Natural killer cell (primary cell): ENCODE measurements at regions not wholly inside any gene's neighbourhood (a gene's known extent, or its start where the extent isn't known, plus 50 kb on each side); places are given as distances from the start of the nearest gene placed in this dataset.

Experiments
- ATAC-seq, 3 donors: fragments of 150-1000 bp in 2 of 3; fragments of 200-7000 bp in 1 of 3; cut with Tn5 transposase; 1 replicate in 1 of 3; 2 replicates in 2 of 3; pipeline ENCODE4 v1.10.0; 2021; ENCODE audit warnings: mild to moderate bottlenecking in 2 of 3, moderate library complexity in 2 of 3
- DNase-seq, 2 donors: peaks; one replicate each; pipeline versions ENCODE4 v3.0.0 to v3.0.0-alpha.2; 2013 to 2021; ENCODE audit warnings: mixed read lengths in 1 of 2
- H3K27ac ChIP-seq: one replicate; pipeline ENCODE4 v1.5.1; 2013; ENCODE audit warnings: mild to moderate bottlenecking, low read length
- H3K27me3 ChIP-seq: one replicate; pipeline ENCODE4 v1.6.1; 2013; ENCODE audit warnings: low read length; ENCODE audit not compliant: control insufficient read depth, insufficient read depth
- H3K36me3 ChIP-seq: one replicate; pipeline ENCODE4 v1.6.1; 2013; ENCODE audit warnings: low read length; ENCODE audit not compliant: control insufficient read depth, insufficient read depth
- H3K4me1 ChIP-seq: one replicate; pipeline ENCODE4 v1.6.1; 2013; ENCODE audit warnings: low read length; ENCODE audit not compliant: control insufficient read depth, insufficient read depth
- H3K4me3 ChIP-seq: one replicate; pipeline ENCODE4 v1.5.1; 2013; ENCODE audit warnings: low read length
- H3K9me3 ChIP-seq: one replicate; pipeline ENCODE4 v1.6.1; 2013; ENCODE audit warnings: low read length; ENCODE audit not compliant: control insufficient read depth, insufficient read depth
- H3K27ac Mint-ChIP-seq, 2 donors: one replicate each; pipeline ENCODE4 v1.8.0; 2022; ENCODE audit warnings: mild to moderate bottlenecking in 2 of 2, mixed read lengths in 2 of 2, moderate library complexity in 1 of 2
- H3K27me3 Mint-ChIP-seq, 2 donors: one replicate each; pipeline ENCODE4 v1.8.0; 2022; ENCODE audit warnings: low read depth in 2 of 2, mixed read lengths in 2 of 2
- H3K36me3 Mint-ChIP-seq: one replicate; pipeline ENCODE4 v1.8.0; 2022; ENCODE audit warnings: mixed read lengths
- H3K4me1 Mint-ChIP-seq, 2 donors: one replicate each; pipeline ENCODE4 v1.8.0; 2022; ENCODE audit warnings: mixed read lengths in 2 of 2
- H3K4me3 Mint-ChIP-seq: one replicate; pipeline ENCODE4 v1.8.0; 2022; ENCODE audit warnings: mild to moderate bottlenecking, moderate library complexity, mixed read lengths
- H3K9me3 Mint-ChIP-seq, 2 donors: one replicate each; pipeline ENCODE4 v1.8.0; 2022; ENCODE audit warnings: mixed read lengths in 2 of 2
- WGBS: methylation state at CpG from one replicate; pipeline ENCODE4 v1.1.7; 2013; ENCODE audit warnings: missing lambda C conversion rate; ENCODE audit not compliant: insufficient coverage; 5-methylcytosine and 5-hydroxymethylcytosine counted together
- intact Hi-C: fragments of 100-400 bp; cut with micrococcal nuclease; formaldehyde crosslinking; loops from one replicate; pipeline ENCODE4 v1.14.2; 2022
- TF ChIP-seq, protein P1 (sequence below): fragments of 200-600 bp; IDR thresholded peaks from one replicate; pipeline ENCODE4 v1.8.0; 2022; ENCODE audit warnings: antibody characterized with exemption

DNA sequence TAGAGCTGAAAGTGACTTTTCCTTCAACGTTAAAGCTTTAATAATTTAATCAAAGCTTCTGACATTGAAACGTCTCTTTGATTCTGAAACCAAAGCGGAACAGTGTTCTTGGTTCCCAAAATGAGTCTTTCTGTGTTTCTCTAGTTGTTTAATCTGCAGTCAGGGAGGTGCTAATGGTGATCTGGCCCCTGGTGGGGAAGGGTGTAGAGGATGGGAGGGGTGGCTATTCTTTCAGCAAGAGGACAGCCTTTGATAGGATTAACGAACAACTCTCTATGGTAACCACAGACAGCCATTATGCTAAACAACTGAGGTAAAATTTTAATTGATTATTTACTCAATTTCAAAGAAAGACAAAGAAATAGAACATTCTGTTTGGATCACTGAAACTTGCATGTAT is 79.9 kb upstream of the CADPS start:
- no peaks in the 10 kb centered on the region for H3K27me3 Mint-ChIP-seq
- Histone ChIP-seq H3K36me3 (no peaks in the 10 kb centered on the region), H3K4me1 (no peaks in the 10 kb centered on the region), H3K27me3 (no peaks in the 10 kb centered on the region), H3K27ac (no peak overlapping the region), H3K9me3 (no peaks in the 10 kb centered on the region), H3K4me3 (no peak overlapping the region)
- H3K4me1 Mint-ChIP-seq: no peaks in the 10 kb centered on the region
- H3K4me3 Mint-ChIP-seq: no peak overlapping the region
- DNase-seq (no peak), ATAC-seq (no peak)
- WGBS: 94% methylated on average over 3 of the region's 4 CpGs
- H3K36me3 Mint-ChIP-seq: no peaks in the 10 kb centered on the region
- no peak overlapping the region for H3K27ac Mint-ChIP-seq
- intact Hi-C loops: no loop called here
- H3K9me3 Mint-ChIP-seq: peaks cover 5 to 14% of the 10 kb centered on the region in 2 donors
- TF ChIP-seq, protein P1, sequence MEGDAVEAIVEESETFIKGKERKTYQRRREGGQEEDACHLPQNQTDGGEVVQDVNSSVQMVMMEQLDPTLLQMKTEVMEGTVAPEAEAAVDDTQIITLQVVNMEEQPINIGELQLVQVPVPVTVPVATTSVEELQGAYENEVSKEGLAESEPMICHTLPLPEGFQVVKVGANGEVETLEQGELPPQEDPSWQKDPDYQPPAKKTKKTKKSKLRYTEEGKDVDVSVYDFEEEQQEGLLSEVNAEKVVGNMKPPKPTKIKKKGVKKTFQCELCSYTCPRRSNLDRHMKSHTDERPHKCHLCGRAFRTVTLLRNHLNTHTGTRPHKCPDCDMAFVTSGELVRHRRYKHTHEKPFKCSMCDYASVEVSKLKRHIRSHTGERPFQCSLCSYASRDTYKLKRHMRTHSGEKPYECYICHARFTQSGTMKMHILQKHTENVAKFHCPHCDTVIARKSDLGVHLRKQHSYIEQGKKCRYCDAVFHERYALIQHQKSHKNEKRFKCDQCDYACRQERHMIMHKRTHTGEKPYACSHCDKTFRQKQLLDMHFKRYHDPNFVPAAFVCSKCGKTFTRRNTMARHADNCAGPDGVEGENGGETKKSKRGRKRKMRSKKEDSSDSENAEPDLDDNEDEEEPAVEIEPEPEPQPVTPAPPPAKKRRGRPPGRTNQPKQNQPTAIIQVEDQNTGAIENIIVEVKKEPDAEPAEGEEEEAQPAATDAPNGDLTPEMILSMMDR: no peak

DNA sequence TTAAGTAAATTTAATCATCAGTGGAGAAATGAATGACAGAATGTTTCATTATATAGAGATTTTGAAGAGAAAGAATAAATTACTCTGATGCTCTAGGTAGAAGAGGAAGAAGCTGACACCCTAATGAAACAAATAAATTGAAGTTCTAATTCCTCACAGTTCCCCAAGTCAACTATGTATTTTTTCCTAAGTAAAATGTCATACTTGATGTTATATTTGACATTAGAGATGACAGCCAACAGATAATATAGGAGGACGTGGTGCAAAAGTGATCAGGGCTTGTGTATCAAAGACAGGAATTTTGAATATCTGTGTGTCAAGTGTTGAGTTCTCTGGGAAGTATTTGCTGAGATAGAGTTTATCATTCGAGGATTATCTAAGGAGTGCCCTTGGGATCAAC is 81.2 kb upstream of the CADPS start:
- Mint-ChIP-seq H3K4me3 (no peak overlapping the region), H3K27me3 (no peaks in the 10 kb centered on the region), H3K9me3 (peaks cover 5 to 12% of the 10 kb centered on the region in 2 donors), H3K4me1 (no peaks in the 10 kb centered on the region), H3K27ac (no peak overlapping the region), H3K36me3 (no peaks in the 10 kb centered on the region)
- TF ChIP-seq, protein P1: no peak
- no peak for DNase-seq
- ATAC-seq: no peak
- H3K36me3 ChIP-seq: no peaks in the 10 kb centered on the region
- no peaks in the 10 kb centered on the region for H3K4me1 ChIP-seq
- intact Hi-C loops: no loop called here
- no peak overlapping the region for H3K27ac ChIP-seq
- WGBS: 69% methylated on average over 2 of the region's 2 CpGs
- H3K9me3 ChIP-seq: no peaks in the 10 kb centered on the region
- no peak overlapping the region for H3K4me3 ChIP-seq
- H3K27me3 ChIP-seq: no peaks in the 10 kb centered on the region

DNA sequence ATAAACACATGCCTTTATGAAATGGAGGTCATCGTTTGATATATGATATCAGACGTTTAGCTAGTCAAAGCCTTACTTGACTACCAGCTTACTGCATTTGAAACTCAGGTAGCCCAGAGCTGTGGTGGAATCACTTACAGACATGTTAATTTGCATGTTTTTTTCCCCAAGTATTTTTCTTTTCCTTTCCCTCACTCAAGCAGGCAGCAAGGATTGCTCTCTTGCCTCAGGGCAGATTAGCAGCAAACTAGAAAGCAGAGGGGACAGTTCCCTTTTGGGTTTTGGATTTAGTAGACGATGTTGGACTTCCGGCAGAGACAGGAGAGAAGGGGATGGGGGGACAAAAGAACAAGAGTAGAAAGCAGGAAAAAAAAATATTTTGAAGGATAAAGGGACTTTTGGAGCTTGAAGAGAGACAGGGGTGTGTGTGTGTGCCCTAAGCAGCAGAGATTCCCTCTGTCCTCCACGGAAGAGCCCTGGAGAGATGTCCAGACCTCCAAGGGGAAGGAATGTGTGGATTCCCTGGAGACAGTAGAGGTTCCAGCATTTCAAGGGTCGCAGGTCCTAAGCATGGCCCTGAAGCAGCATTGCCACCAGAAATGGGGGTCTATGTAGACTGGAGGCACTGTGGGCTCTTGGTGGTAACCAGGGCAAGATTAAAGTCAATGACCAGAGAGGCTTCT is 86.8 kb upstream of the CADPS start:
- no peak overlapping the region for H3K4me3 ChIP-seq
- Mint-ChIP-seq H3K27me3 (no peaks in the 10 kb centered on the region), H3K4me3 (no peak overlapping the region), H3K36me3 (no peaks in the 10 kb centered on the region), H3K9me3 (peaks cover 0 to 12% of the 10 kb centered on the region in 2 donors), H3K27ac (no peak overlapping the region), H3K4me1 (no peaks in the 10 kb centered on the region)
- H3K9me3 ChIP-seq: no peaks in the 10 kb centered on the region
- no peak for ATAC-seq
- H3K36me3 ChIP-seq: no peaks in the 10 kb centered on the region
- no peak overlapping the region for H3K27ac ChIP-seq
- TF ChIP-seq, protein P1: no peak
- intact Hi-C loops: no loop called here
- DNase-seq: no peak
- WGBS: 83% methylated on average over 6 of the region's 6 CpGs
- no peaks in the 10 kb centered on the region for H3K4me1 ChIP-seq
- no peaks in the 10 kb centered on the region for H3K27me3 ChIP-seq

DNA sequence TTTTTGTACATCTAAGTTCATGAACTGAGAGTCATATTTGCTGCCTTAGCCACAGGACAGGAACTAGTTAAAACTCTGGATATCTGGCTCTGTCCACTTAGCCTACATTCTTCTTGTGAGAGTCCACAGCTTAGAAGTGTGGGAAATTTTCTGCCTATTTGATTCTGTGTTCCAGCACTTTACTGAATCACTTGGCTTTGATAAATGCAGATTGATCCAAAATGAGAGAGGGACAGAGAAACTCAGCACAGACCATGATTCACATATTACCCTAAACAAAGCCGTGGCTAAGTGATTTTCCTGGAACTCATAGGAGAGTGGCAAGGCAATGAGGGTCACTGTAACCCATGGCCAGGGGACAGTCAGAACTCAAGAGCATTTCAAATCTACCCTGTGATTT is 87.5 kb upstream of the CADPS start:
- no peaks in the 10 kb centered on the region for H3K9me3 ChIP-seq
- TF ChIP-seq, protein P1: no peak
- Mint-ChIP-seq H3K4me1 (no peaks in the 10 kb centered on the region), H3K9me3 (peaks cover 0 to 12% of the 10 kb centered on the region in 2 donors), H3K27ac (no peak overlapping the region), H3K36me3 (no peaks in the 10 kb centered on the region), H3K27me3 (no peaks in the 10 kb centered on the region), H3K4me3 (no peak overlapping the region)
- ATAC-seq (no peak), DNase-seq (no peak)
- no peaks in the 10 kb centered on the region for H3K36me3 ChIP-seq
- no peaks in the 10 kb centered on the region for H3K27me3 ChIP-seq
- no peaks in the 10 kb centered on the region for H3K4me1 ChIP-seq
- WGBS: 82% methylated on average over 1 of the region's 1 CpG
- intact Hi-C loops: no loop called here
- no peak overlapping the region for H3K4me3 ChIP-seq
- no peak overlapping the region for H3K27ac ChIP-seq
